GM19467 (cell line): ENCODE measurements at regions not wholly inside any gene's neighbourhood (a gene's known extent, or its start where the extent isn't known, plus 50 kb on each side); places are given as distances from the start of the nearest gene placed in this dataset.
"Not testable (repeated sequence)": the region's sequence is repeated elsewhere in the genome, so short reads cannot be mapped to it uniquely, and the experiment has no call there.

Experiments
- ATAC-seq: cut with Tn5 transposase; IDR thresholded peaks from one replicate; pipeline ENCODE4 v1.9.1; 2021; ENCODE audit warnings: mild to moderate bottlenecking, moderate library complexity; ENCODE audit not compliant: unreplicated experiment

DNA sequence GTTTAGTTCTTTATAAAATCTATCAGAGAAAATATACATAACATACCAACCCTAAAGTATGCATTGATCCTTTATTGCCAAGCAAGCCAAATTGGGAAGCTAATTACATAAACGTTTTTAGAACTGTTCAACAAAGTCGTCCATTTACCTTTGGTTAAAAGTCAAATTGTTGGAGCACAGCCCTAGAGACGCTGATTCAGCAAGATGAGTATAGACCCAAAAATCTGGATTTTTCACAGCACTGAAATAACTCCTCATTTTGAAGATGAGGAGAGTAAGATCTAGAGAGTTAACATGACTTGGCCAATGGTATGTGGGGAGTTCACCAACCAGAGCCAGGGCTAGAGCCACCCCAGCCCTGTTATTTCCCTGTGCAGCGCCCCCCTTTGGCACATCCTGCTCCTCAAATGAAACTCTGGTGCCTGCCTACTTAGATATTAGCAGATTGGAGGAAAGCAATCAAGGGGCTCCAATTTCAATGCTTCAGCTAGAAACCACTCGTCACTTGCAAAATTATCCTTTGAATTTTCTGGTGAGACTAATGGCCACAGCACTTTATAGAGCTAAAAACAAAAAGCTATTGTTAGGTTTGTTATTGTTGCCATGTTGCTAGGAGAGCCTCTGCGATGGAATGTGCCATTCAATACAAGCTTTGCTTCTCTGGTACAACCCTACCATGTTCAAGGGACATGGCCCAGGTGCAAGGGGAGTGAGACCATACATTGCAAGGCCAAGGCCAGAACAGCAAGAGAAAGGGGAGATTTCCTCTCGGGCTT lies 132.6 kb upstream of the ZEB1 start:
- ATAC-seq, result no peak

- no peak for ATAC-seq
Measured at GRCh38 chr10:31187182-31187581, 131.8 kb upstream of the ZEB1 start.

GRCh38 chr10:31187607-31188210 lies 131.3 kb upstream of the ZEB1 start:
- no peak for ATAC-seq

GRCh38 chr10:31188792-31189406 lies 130.1 kb upstream of the ZEB1 start:
- ATAC-seq, result no peak

- ATAC-seq, result no peak
Measured at GRCh38 chr10:31190488-31190887, 128.5 kb upstream of the ZEB1 start.

DNA sequence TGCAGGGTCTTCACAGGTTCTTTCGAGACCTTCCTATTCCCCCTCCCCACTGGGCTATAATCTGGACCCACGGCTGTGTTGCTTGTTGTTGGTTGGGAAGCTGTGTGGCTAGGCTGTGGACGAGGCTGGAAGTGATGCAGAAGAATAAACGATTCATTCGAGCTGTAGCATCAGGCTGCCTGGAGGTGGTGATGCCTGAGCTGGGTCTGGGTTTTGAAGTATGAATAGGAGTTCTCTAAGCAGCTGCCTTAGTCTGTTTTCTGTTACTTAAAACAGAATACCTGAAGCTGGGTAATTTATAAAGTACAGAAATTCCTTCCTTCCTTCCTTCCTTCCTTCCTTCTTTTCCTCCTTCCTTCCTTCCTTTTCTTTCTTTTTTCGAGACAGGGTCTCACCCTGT lies 126.5 kb upstream of the ZEB1 start:
- ATAC-seq, result no peak

DNA sequence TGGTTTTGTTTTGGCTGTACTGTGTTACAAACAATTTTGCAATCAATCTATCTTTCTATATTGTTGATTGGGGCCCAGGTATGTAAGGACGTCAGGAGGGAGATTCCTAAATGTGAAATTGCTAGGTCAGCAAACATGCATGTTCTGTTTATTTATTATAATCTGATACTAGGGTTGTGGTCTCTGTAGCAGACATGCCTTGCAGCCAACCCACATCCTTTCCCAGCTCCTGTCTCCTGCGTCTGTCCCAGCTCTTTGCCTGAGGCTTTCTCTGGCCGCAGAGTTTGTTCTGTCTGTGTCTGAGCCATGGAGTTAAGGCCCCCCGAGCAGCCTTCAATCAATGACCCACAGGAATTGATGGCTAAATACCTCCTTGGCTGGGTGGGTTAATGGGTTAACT lies 124.0 kb upstream of the ZEB1 start:
- ATAC-seq, result no peak

DNA sequence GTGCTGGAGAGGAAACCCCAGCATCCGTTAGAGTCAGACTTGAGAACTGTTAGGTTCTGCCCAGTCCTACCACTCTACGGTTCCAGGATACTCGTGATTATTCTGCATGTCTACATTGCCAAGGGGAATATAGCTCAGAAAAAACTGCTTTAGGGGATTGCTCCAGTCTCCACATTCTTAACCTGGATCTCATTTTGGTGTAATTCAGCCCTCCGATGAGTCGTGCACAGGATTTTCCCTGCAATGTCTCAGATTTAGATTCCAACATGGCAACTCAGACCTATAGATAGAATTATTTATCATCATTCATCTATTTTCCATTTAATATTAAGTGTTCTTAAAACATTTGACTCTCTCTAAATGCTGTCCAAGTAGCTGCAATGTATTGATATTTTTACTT lies 121.1 kb upstream of the ZEB1 start:
- no peak for ATAC-seq

DNA sequence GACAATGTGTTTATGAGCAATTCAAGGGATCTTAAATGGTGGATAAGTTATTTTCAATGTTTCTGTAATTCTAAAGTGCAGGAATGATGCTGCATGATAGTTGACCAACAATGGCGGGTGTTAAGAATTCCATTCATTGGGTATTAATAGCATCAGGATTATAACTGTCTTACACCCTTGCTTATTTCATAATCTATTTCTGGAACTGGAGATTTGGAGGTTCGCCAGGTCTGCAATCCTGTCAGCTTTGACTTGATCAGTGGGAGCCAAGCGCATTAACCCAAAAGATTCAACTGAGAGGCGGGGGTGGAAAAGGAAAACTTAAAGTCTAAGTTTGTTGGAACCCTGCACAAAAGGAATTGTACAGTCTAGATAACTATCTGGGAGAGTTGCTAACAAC lies 114.9 kb upstream of the ZEB1 start:
- no peak for ATAC-seq

- ATAC-seq, result no peak
Measured at GRCh38 chr10:31207636-31208035, 111.4 kb upstream of the ZEB1 start.

DNA sequence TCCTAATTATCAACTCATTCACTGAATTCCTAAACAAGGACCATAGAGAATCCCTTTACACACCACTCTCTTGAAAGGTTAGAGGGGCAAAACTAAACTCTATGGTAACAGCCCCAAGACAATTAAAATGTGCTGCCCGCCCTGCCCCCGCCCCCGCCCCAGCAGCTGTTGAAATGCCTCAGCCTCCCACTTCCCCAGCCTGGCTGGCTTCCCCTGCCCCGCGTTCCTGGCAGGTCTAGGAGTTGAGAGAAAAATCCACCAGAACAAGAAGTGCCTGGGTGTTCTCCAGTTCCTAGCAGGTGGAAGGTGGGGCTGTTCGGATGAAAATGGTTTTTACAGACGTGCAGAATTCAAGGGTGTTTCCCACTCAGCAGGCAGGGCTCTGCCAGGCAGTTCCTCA lies 109.5 kb upstream of the ZEB1 start:
- ATAC-seq, result no peak

- ATAC-seq, result no peak
Measured at GRCh38 chr10:31210190-31210589, 108.8 kb upstream of the ZEB1 start.

GRCh38 chr10:31213959-31214358 lies 105.1 kb upstream of the ZEB1 start:
- no peak for ATAC-seq

DNA sequence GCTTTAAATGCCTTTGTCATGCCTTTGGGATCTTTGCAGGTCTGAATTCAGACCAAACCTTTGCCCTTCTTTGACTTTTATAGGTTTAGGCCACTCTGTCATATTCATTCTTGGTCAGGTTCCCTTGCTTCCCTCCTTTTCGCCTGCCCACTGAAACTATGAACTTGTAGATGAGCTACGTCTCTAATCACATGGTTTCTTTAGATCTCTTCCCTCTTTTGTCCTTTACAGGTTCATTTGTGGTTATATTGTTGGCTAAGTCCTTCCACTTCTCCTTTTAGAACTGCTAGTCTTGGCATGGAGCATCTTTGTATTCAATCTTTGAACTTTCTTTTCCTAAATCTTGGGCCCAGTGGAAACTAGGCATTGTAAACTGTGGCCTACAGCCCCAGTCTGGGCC lies 104.0 kb upstream of the ZEB1 start:
- no peak for ATAC-seq

DNA sequence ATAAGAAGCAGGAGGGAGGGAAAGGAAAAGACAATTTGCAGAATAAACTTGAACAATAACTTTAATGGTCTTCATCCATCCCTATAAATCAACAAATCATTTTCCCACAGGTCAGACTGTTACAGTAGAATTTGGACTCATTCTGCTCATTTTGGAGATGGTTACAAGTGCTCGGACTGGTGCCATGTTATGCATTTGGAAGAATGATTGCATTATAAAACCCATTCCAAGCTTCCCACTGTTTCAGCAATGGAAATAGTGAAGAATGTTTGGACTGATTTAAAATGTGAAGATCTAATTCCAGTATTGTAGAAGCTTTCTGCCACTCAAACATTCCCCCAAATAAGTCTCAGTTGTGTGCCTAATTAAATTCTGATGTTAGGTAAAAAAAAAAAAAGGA lies 99.7 kb upstream of the ZEB1 start:
- ATAC-seq, result no peak

- not testable (repeated sequence) for ATAC-seq
Measured at GRCh38 chr10:31228780-31229179, 90.2 kb upstream of the ZEB1 start.

DNA sequence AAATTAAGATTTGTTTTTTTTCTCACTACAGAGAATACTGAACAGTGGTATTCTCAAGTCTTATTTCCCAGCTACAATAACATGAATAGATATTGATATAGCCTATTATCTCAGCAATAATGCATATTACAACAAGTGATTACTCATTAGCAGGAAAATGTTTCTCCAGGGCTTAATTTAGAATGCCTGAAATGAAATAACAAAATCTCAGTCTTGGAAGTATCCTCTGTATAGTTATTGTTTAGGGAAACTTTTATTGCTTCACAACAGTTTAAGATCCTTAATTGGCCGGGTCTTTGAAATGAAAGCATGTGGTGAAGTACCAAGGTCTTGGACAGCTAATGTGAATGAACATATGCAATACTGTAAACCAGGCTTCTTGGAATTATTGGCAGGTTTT lies 79.1 kb upstream of the ZEB1 start:
- no peak for ATAC-seq

DNA sequence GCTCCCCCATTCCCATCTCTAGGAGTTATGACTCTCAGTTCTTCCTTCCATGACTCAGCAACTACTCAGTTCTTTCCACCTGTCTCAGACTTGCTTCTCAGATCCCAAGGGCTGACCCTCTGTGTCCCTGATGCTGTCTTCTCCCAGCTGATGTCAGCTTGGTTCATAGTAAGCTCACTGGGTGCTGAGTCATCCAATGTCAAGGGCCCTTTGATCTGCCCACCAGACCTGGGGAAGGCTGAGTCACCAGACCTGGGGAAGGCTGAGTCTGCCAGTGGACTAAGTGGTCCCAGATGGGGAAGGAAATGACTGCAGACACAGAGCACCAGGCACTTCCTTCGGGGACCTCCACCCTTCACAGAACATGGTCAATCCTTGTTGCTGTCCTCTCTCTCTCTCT lies 76.1 kb upstream of the ZEB1 start:
- no peak for ATAC-seq

DNA sequence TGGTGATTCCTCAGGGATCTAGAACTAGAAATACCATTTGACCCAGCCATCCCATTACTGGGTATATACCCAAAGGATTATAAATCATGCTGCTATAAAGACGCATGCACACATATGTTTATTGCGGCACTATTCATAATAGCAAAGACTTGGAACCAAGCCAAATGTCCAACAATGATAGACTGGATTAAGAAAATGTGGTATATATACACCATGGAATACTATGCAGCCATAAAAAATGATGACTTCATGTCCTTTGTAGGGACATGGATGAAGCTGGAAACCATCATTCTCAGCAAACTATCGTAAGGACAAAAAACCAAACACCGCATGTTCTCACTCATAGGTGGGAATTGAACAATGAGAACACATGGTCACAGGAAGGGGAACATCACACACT lies 67.9 kb upstream of the ZEB1 start:
- ATAC-seq, result not testable (repeated sequence)

- no peak for ATAC-seq
Measured at GRCh38 chr10:31253237-31253636, 65.8 kb upstream of the ZEB1 start.

- ATAC-seq, result no peak
Measured at GRCh38 chr10:31261511-31262311, 57.3 kb upstream of the ZEB1 start.

GRCh38 chr10:31262672-31263071 lies 56.3 kb upstream of the ZEB1 start:
- ATAC-seq, result no peak
